Astrocyte (in vitro differentiated cells and primary cell): ENCODE measurements at regions not wholly inside any gene's neighbourhood (a gene's known extent, or its start where the extent isn't known, plus 50 kb on each side); places are given as distances from the start of the nearest gene placed in this dataset.

ENCODE experiments used
- CTCF ChIP-seq: IDR thresholded peaks from 2 replicates; pipeline ENCODE4 v1.5.1; 2011; ENCODE audit warnings: low read depth, mild to moderate bottlenecking, inconsistent platforms, low read length, moderate library complexity; ENCODE audit not compliant: insufficient read depth
- EZH2 ChIP-seq: IDR thresholded peaks from 2 replicates; pipeline ENCODE4 v1.6.1; 2012; ENCODE audit warnings: mild to moderate bottlenecking, low read length, inconsistent platforms; ENCODE audit not compliant: insufficient read depth

GRCh38 chr12:5232291-5232690, 188.6 kb downstream of the KCNA5 start:
- TF ChIP-seq CTCF, result no peak
- no peak for TF ChIP-seq EZH2
